Liver (tissue), 7 donors: ENCODE measurements at regions not wholly inside any gene's neighbourhood (a gene's known extent, or its start where the extent isn't known, plus 50 kb on each side); places are given as distances from the start of the nearest gene placed in this dataset.
"Not testable (repeated sequence)": the region's sequence is repeated elsewhere in the genome, so short reads cannot be mapped to it uniquely, and the experiment has no call there.

ENCODE experiments used
- DNase-seq: peaks from one replicate; pipeline ENCODE4 v3.0.0-alpha.2; 2017; ENCODE audit warnings: low spot score
- H3K27ac ChIP-seq, 2 donors: one replicate each; pipeline ENCODE4 v1.7.0; 2013; ENCODE audit warnings: inconsistent platforms in 2 of 2, low read length in 2 of 2, control low read depth in 1 of 2, low read depth in 1 of 2, mild to moderate bottlenecking in 1 of 2
- H3K27me3 ChIP-seq, 4 donors: one replicate each; pipeline versions ENCODE4 v1.6.1 to v1.7.0; 2013; ENCODE audit warnings: low read length in 3 of 4, inconsistent platforms in 1 of 4, mild to moderate bottlenecking in 1 of 4, moderate library complexity in 1 of 4; ENCODE audit not compliant: control insufficient read depth in 4 of 4, insufficient read depth in 4 of 4
- H3K36me3 ChIP-seq, 4 donors: one replicate each; pipeline versions ENCODE4 v1.6.1 to v1.7.0; 2013; ENCODE audit warnings: low read length in 3 of 4, mild to moderate bottlenecking in 3 of 4, low read depth in 1 of 4, moderate library complexity in 1 of 4; ENCODE audit not compliant: control insufficient read depth in 4 of 4, insufficient read depth in 3 of 4
- H3K4me1 ChIP-seq, 4 donors: one replicate each; pipeline versions ENCODE4 v1.6.1 to v1.7.0; 2013; ENCODE audit warnings: low read length in 3 of 4, mild to moderate bottlenecking in 3 of 4, moderate library complexity in 1 of 4; ENCODE audit not compliant: control insufficient read depth in 4 of 4, insufficient read depth in 4 of 4
- H3K4me3 ChIP-seq, 3 donors: one replicate each; pipeline versions ENCODE4 v1.6.1 to v1.7.0; 2013; ENCODE audit warnings: low read length in 3 of 3, control low read depth in 1 of 3, low read depth in 1 of 3, mild to moderate bottlenecking in 1 of 3
- H3K9ac ChIP-seq, 2 donors: one replicate each; pipeline ENCODE4 v1.7.0; 2013; ENCODE audit warnings: low read length in 2 of 2, mild to moderate bottlenecking in 2 of 2, moderate library complexity in 2 of 2, control low read depth in 1 of 2, low read depth in 1 of 2
- H3K9me3 ChIP-seq, 4 donors: one replicate each; pipeline versions ENCODE4 v1.6.1 to v1.7.0; 2013; ENCODE audit warnings: low read length in 3 of 4; ENCODE audit not compliant: control insufficient read depth in 4 of 4
- FOXA1 ChIP-seq: IDR thresholded peaks from 2 replicates; pipeline ENCODE4 v1.6.1; 2016; ENCODE audit warnings: antibody characterized with exemption
- FOXA2 ChIP-seq: IDR thresholded peaks from 2 replicates; pipeline ENCODE4 v1.6.1; 2016; ENCODE audit warnings: antibody characterized with exemption
- GABPA ChIP-seq, 2 donors: IDR thresholded peaks in 1 of 2; conservative IDR thresholded peaks in 1 of 2; 2 replicates each; pipeline ENCODE4 v1.6.1; 2016; ENCODE audit warnings: antibody characterized with exemption in 2 of 2, mild to moderate bottlenecking in 1 of 2, moderate library complexity in 1 of 2
- HNF4A ChIP-seq, 2 donors: conservative IDR thresholded peaks; 2 replicates each; pipeline ENCODE4 v1.6.1; 2016; ENCODE audit warnings: antibody characterized with exemption in 2 of 2, mild to moderate bottlenecking in 2 of 2
- HNF4G ChIP-seq: IDR thresholded peaks from 2 replicates; pipeline ENCODE4 v1.6.1; 2016; ENCODE audit warnings: antibody characterized with exemption
- NR2F2 ChIP-seq: IDR thresholded peaks from 2 replicates; pipeline ENCODE4 v1.6.1; 2016; ENCODE audit warnings: antibody characterized with exemption
- SP1 ChIP-seq: IDR thresholded peaks from 2 replicates; pipeline ENCODE4 v1.6.1; 2018; ENCODE audit warnings: antibody characterized with exemption, mild to moderate bottlenecking
- TAF1 ChIP-seq: conservative IDR thresholded peaks from 2 replicates; pipeline ENCODE4 v1.6.1; 2016; ENCODE audit warnings: antibody characterized with exemption, mild to moderate bottlenecking
- YY1 ChIP-seq: IDR thresholded peaks from 2 replicates; pipeline ENCODE4 v1.6.1; 2016; ENCODE audit warnings: antibody characterized with exemption, mild to moderate bottlenecking
- WGBS: extraction: QIAGEN DNeasy Blood & Tissue Kit; methylation state at CpG from one replicate; pipeline ENCODE4 v1.1.7; 2013; 5-methylcytosine and 5-hydroxymethylcytosine counted together
- TF ChIP-seq, protein P1 (sequence below): IDR thresholded peaks from 2 replicates; pipeline ENCODE4 v1.6.1; 2016; ENCODE audit warnings: antibody characterized with exemption, mild to moderate bottlenecking
- TF ChIP-seq, protein P2 (sequence below): IDR thresholded peaks from 2 replicates; pipeline ENCODE4 v1.6.1; 2016; ENCODE audit warnings: antibody characterized with exemption
- donor health status: healthy.
- donor health status: healthy.
- donor health status: healthy.
- donor health status: healthy.

DNA sequence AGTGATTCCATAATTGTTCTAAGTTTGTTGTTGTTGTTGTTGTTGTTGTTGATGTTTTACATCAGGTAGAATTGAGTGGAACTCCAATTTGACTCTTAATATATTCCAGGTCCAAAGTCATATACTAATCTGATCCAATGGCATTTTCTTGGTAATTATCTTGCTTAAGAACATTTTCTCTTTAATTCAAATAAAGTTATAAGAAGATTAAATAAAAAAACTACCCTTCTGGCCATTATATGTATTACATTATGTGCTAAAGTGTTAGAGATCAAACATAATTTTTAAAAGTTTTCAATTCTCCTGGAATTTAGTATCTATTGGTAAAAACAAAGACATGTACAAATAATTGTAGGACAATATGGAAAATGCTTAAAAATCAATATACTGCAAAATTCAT is 775.4 kb downstream of the LUZP2 start:
- no peak for DNase-seq
- TF ChIP-seq HNF4G (no peak), FOXA2 (no peak), TAF1 (no peak), YY1 (no peak), FOXA1 (no peak), GABPA (IDR thresholded peaks at IDR 0.05 in 1 of 2, conservative IDR thresholded peaks at IDR 0.05 in 1 of 2) (no peak), NR2F2 (no peak), SP1 (no peak)
- TF ChIP-seq, protein P1, sequence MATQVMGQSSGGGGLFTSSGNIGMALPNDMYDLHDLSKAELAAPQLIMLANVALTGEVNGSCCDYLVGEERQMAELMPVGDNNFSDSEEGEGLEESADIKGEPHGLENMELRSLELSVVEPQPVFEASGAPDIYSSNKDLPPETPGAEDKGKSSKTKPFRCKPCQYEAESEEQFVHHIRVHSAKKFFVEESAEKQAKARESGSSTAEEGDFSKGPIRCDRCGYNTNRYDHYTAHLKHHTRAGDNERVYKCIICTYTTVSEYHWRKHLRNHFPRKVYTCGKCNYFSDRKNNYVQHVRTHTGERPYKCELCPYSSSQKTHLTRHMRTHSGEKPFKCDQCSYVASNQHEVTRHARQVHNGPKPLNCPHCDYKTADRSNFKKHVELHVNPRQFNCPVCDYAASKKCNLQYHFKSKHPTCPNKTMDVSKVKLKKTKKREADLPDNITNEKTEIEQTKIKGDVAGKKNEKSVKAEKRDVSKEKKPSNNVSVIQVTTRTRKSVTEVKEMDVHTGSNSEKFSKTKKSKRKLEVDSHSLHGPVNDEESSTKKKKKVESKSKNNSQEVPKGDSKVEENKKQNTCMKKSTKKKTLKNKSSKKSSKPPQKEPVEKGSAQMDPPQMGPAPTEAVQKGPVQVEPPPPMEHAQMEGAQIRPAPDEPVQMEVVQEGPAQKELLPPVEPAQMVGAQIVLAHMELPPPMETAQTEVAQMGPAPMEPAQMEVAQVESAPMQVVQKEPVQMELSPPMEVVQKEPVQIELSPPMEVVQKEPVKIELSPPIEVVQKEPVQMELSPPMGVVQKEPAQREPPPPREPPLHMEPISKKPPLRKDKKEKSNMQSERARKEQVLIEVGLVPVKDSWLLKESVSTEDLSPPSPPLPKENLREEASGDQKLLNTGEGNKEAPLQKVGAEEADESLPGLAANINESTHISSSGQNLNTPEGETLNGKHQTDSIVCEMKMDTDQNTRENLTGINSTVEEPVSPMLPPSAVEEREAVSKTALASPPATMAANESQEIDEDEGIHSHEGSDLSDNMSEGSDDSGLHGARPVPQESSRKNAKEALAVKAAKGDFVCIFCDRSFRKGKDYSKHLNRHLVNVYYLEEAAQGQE = no peak
- Histone ChIP-seq H3K36me3 (no peaks in the 10 kb centered on the region), H3K27me3 (no peaks in the 10 kb centered on the region), H3K27ac (no peak overlapping the region), H3K9me3 (no peaks in the 10 kb centered on the region), H3K9ac (no peak overlapping the region), H3K4me1 (no peaks in the 10 kb centered on the region), H3K4me3 (no peak overlapping the region)

DNA sequence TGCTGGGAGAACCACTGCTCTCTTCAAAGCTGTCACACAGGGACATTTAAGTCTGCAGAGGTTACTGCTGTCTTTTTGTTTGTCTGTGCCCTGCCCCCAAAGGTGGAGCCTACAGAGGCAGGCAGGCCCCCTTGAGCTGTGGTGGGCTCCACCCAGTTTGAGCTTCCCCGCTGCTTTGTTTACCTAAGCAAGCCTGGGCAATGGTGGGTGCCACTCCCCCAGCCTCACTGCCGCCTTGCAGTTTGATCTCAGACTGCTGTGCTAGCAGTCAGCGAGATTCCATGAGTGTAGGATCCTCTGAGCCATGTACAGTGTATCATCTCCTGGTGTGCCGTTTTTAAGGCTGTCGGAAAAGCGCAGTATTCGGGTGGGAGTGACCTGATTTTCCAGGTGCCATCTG is 784.0 kb downstream of the LUZP2 start:
- H3K27ac ChIP-seq, H3K9ac ChIP-seq, H3K36me3 ChIP-seq, H3K27me3 ChIP-seq, H3K4me3 ChIP-seq, H3K4me1 ChIP-seq, DNase-seq, H3K9me3 ChIP-seq: not testable (repeated sequence)
- WGBS = 74% methylated on average over 7 of the region's 7 CpGs

DNA sequence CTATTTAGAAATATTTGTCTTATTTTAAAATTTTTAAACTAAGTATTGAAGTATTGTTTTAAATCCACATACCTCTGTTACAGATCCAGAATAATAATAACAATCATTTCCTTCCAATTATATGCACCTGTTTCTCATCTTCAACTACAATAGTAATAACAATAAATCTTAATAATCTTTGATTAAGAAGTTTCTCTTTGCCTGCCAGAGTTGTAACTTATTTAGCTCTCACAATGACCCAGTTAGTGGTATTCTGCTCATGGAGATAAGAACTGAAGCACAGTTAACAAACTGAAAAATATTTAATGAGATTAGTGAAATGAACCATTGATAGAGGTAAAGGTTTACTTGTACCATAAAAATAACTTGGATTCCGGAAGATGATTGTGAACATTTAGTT is 796.3 kb downstream of the LUZP2 start:
- H3K9ac ChIP-seq = no peak overlapping the region
- no peak overlapping the region for H3K4me3 ChIP-seq
- TF ChIP-seq GABPA (IDR thresholded peaks at IDR 0.05 in 1 of 2, conservative IDR thresholded peaks at IDR 0.05 in 1 of 2) = no peak
- TF ChIP-seq, protein P1 = no peak
- TF ChIP-seq HNF4A (conservative IDR thresholded peaks at IDR 0.05) = no peak
- TF ChIP-seq, protein P2, sequence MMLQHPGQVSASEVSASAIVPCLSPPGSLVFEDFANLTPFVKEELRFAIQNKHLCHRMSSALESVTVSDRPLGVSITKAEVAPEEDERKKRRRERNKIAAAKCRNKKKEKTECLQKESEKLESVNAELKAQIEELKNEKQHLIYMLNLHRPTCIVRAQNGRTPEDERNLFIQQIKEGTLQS = no peak
- no peak for TF ChIP-seq FOXA1
- no peak for DNase-seq
- no peaks in the 10 kb centered on the region for H3K27me3 ChIP-seq
- H3K4me1 ChIP-seq = no peaks in the 10 kb centered on the region
- WGBS = 87% methylated on average over 1 of the region's 1 CpG
- no peaks in the 10 kb centered on the region for H3K9me3 ChIP-seq
- no peaks in the 10 kb centered on the region for H3K36me3 ChIP-seq
- H3K27ac ChIP-seq = no peak overlapping the region
